ENCODE measurements at regions not wholly inside any gene's neighbourhood (a gene's known extent, or its start where the extent isn't known, plus 50 kb on each side); places are given as distances from the start of the nearest gene placed in this dataset.

DNA sequence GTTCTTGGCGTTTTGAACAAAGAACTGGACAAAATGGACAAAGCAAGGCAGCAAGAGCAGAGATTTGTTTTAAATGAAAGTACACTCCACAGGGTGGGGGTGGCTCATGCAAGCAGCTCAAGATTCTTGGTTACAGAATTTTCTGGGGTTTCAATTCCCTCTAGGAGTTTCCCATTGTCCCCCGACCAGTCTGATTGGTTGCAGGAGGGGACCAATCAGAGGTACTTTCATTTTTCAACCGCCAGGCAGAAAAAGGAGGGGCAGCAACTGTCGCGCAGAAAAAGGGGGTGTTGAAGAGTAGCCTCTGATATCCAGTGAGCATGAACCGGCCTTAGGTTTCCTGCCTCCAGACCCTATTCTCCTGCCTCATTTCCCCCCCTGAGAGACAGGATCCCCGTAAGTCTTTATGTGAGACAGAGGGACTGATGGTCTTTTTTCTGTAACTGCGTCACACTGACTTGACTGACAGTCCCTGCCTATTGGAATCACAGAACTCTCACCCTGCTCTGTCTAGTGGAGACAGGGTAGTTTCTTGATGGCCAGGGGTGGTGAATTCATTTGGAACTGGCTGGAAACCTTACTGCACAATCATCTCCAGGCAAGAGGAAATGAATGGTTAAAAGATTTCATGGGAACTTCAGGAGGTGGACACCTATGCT lies 59.4 kb upstream of the ALOX12 start (continued):
- TF ChIP-seq, protein P1, sequence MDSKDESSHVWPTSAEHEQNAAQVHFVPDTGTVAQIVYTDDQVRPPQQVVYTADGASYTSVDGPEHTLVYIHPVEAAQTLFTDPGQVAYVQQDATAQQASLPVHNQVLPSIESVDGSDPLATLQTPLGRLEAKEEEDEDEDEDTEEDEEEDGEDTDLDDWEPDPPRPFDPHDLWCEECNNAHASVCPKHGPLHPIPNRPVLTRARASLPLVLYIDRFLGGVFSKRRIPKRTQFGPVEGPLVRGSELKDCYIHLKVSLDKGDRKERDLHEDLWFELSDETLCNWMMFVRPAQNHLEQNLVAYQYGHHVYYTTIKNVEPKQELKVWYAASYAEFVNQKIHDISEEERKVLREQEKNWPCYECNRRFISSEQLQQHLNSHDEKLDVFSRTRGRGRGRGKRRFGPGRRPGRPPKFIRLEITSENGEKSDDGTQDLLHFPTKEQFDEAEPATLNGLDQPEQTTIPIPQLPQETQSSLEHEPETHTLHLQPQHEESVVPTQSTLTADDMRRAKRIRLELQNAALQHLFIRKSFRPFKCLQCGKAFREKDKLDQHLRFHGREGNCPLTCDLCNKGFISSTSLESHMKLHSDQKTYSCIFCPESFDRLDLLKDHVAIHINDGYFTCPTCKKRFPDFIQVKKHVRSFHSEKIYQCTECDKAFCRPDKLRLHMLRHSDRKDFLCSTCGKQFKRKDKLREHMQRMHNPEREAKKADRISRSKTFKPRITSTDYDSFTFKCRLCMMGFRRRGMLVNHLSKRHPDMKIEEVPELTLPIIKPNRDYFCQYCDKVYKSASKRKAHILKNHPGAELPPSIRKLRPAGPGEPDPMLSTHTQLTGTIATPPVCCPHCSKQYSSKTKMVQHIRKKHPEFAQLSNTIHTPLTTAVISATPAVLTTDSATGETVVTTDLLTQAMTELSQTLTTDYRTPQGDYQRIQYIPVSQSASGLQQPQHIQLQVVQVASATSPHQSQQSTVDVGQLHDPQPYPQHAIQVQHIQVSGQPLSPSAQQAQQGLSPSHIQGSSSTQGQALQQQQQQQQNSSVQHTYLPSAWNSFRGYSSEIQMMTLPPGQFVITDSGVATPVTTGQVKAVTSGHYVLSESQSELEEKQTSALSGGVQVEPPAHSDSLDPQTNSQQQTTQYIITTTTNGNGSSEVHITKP (IDR thresholded peaks at IDR 0.05; ENCODE audit: partially characterized antibody) = peak; percentile 45
- no peak for TF ChIP-seq RFX1 (IDR thresholded peaks at IDR 0.05)

DNA sequence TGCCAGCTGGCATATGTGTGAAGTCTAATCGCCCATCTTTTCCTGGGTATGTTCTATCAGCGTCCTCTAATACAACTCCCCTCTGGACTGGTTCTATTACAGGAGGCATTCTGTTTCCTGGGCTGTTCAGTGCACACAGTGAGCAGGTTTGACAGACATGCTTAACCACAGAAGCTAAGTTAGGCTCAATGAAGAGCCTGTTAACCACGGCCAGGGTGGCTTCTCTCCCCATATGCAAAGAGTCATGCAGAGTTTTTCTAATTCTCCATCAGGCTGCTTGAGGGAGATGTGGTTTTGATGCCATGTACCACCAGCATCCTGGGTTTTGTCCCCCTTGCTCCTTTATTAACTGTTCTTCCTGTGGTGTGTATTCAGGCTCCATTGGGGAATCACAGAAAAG lies 57.2 kb upstream of the ALOX12 start:
- Histone ChIP-seq H3K79me2 (ENCODE audit: control insufficient read depth, insufficient read depth, low read length) (peaks cover 30% of the 10 kb centered on the region), H3K4me3 (peak overlapping the region; percentile 60), H3K9me3 (replicated peaks; ENCODE audit: control insufficient read depth, insufficient read depth, low read depth, low read length) (no peaks in the 10 kb centered on the region), H3K4me2 (ENCODE audit: insufficient read depth, low read length) (peak overlapping the region; percentile 83), H2AFZ (ENCODE audit: low read depth, low read length) (no peak overlapping the region), H3K9ac (ENCODE audit: insufficient read depth in 1 of 2, low read depth in 2 of 2, low read length in 2 of 2) (peak overlapping the region; percentile 69 to 90; a peak in 3 of 4 replicates), H3K36me3 (ENCODE audit: control insufficient read depth, insufficient read depth, low read length) (peaks cover 6% of the 10 kb centered on the region; the same call in 1 of the 3 replicates), H4K20me1 (replicated peaks; ENCODE audit: control insufficient read depth, insufficient read depth, low read length) (no peaks in the 10 kb centered on the region), H3K4me1 (replicated peaks in 1 of 2; ENCODE audit: control insufficient read depth in 2 of 2, insufficient read depth in 2 of 2, low read length in 2 of 2) (peaks cover 14 to 17% of the 10 kb centered on the region in 2 experiments), H3K27me3 (ENCODE audit: control insufficient read depth in 2 of 2, insufficient read depth in 2 of 2, low read length in 2 of 2) (no peaks in the 10 kb centered on the region), H3K27ac (ENCODE audit: extremely low read depth, low read depth, low read length) (no peak overlapping the region; the same call in 2 of the 3 replicates), H3K9me1 (ENCODE audit: control insufficient read depth, insufficient read depth, low read length) (no peaks in the 10 kb centered on the region)
- ChIA-PET CTCF (ENCODE audit: low intra/inter-chr PET ratio) (no interaction called here), POLR2A (interaction anchor here (0.9 to 5.1 kb wide), 5 partner anchors 11 to 89 kb away, joined by 3 to 52 read pairs (median 9); no protein-coding TSS in a partner anchor)
- intact Hi-C loops (cut with micrococcal nuclease) (no loop called here), in situ Hi-C loops (cut with MboI) (no loop called here)
- TF ChIP-seq TOE1 (IDR thresholded peaks at IDR 0.05; ENCODE audit: borderline replicate concordance) (no peak), TOE1 (CRISPR knock-in tag; IDR thresholded peaks at IDR 0.05; ENCODE audit: borderline replicate concordance, low read depth) (no peak)
- TF ChIP-seq, protein P2, sequence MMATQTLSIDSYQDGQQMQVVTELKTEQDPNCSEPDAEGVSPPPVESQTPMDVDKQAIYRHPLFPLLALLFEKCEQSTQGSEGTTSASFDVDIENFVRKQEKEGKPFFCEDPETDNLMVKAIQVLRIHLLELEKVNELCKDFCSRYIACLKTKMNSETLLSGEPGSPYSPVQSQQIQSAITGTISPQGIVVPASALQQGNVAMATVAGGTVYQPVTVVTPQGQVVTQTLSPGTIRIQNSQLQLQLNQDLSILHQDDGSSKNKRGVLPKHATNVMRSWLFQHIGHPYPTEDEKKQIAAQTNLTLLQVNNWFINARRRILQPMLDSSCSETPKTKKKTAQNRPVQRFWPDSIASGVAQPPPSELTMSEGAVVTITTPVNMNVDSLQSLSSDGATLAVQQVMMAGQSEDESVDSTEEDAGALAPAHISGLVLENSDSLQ (IDR thresholded peaks at IDR 0.05) = peak; percentile 26; the same call in 1 of the 2 replicates
- TF ChIP-seq, protein P3, sequence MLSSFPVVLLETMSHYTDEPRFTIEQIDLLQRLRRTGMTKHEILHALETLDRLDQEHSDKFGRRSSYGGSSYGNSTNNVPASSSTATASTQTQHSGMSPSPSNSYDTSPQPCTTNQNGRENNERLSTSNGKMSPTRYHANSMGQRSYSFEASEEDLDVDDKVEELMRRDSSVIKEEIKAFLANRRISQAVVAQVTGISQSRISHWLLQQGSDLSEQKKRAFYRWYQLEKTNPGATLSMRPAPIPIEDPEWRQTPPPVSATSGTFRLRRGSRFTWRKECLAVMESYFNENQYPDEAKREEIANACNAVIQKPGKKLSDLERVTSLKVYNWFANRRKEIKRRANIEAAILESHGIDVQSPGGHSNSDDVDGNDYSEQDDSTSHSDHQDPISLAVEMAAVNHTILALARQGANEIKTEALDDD (IDR thresholded peaks at IDR 0.05) = peak; percentile 72; the same call in 1 of the 2 replicates
- no peak for DNase-seq (ENCODE audit: extremely low read depth in 1 of 4, low spot score in 3 of 4)
- no peak for FAIRE-seq
- ATAC-seq = peak; percentile 18; the same call in 2 of the 3 replicates
- BruUV-seq (replicated peaks) = no TSS peak
- WGBS (ENCODE audit: insufficient coverage, low coverage, missing lambda C conversion rate) = 14% methylated on average over 2 of the region's 3 CpGs

Measured in K562 (cell line).